Uterus (tissue), 2 donors: ENCODE measurements at regions not wholly inside any gene's neighbourhood (a gene's known extent, or its start where the extent isn't known, plus 50 kb on each side); places are given as distances from the start of the nearest gene placed in this dataset.

Source experiments
- CTCF ChIP-seq, 4 experiments: fragments of 200-600 bp in 2 of 4; fragments of 450-650 bp in 2 of 4; sonication (generic) in 2 of 4; IDR thresholded peaks; one replicate each; pipeline ENCODE4 v1.5.1; 2016 to 2019; ENCODE audit warnings: antibody characterized with exemption in 4 of 4, mild to moderate bottlenecking in 2 of 4, moderate library complexity in 1 of 4
- POLR2A ChIP-seq, 2 donors: fragments of 450-650 bp; IDR thresholded peaks; one replicate each; pipeline ENCODE4 v1.6.1; 2016; ENCODE audit warnings: antibody characterized with exemption in 2 of 2, mild to moderate bottlenecking in 1 of 2, moderate library complexity in 1 of 2

- TF ChIP-seq CTCF (IDR thresholded peaks at IDR 0.05), result no peak
- TF ChIP-seq POLR2A (IDR thresholded peaks at IDR 0.05), result no peak
Measured at GRCh38 chr17:34075076-34075475, 180.0 kb upstream of the CCL2 start.
